ENCODE measurements at regions not wholly inside any gene's neighbourhood (a gene's known extent, or its start where the extent isn't known, plus 50 kb on each side); places are given as distances from the start of the nearest gene placed in this dataset.

- TF ChIP-seq CTCF (IDR thresholded peaks at IDR 0.05), result no peak
- no peak for TF ChIP-seq POLR2AphosphoS5 (IDR thresholded peaks at IDR 0.05)
Measured at GRCh38 chr4:130249002-130249401, 1153.0 kb downstream of the C4orf33 start.
